HepG2 (cell line): ENCODE measurements at regions not wholly inside any gene's neighbourhood (a gene's known extent, or its start where the extent isn't known, plus 50 kb on each side); places are given as distances from the start of the nearest gene placed in this dataset.

Experiments
- ARID3A ChIP-seq: IDR thresholded peaks from 2 replicates; pipeline ENCODE4 v1.6.1; 2012; ENCODE audit warnings: low read depth, low read length, improper control_type of control experiment
- CTCF ChIP-seq: sonication (generic); formaldehyde crosslinking; IDR thresholded peaks from 2 replicates; pipeline ENCODE4 v1.5.0; 2020; ENCODE audit warnings: mild to moderate bottlenecking, missing genetic modification reagents, moderate library complexity
- KLF11 ChIP-seq: IDR thresholded peaks from 2 replicates; pipeline ENCODE4 v1.6.1; 2016; ENCODE audit warnings: missing compliant biosample characterization
- MAZ ChIP-seq, 2 experiments: sonication (generic) in 1 of 2; formaldehyde crosslinking in 1 of 2; IDR thresholded peaks; 2 replicates each; pipeline versions ENCODE4 v1.5.0 to v1.6.1; 2012 to 2020; ENCODE audit warnings: low read depth in 2 of 2, mild to moderate bottlenecking in 2 of 2, borderline replicate concordance in 1 of 2, improper control_type of control experiment in 1 of 2, low read length in 1 of 2, missing genetic modification reagents in 1 of 2, moderate library complexity in 1 of 2
- MIER2 ChIP-seq: IDR thresholded peaks from 2 replicates; pipeline ENCODE4 v1.6.1; 2016; ENCODE audit warnings: missing biosample characterization, missing genetic modification reagents
- RFX5 ChIP-seq: IDR thresholded peaks from 2 replicates; pipeline ENCODE4 v1.6.1; 2011; ENCODE audit warnings: low read depth, low read length, improper control_type of control experiment
- RNF2 ChIP-seq: fragments of 450-650 bp; conservative IDR thresholded peaks from 2 replicates; pipeline ENCODE4 v1.6.1; 2016; ENCODE audit warnings: low read depth
- ZBTB49 ChIP-seq: sonication (generic); formaldehyde crosslinking; IDR thresholded peaks from 2 replicates; pipeline ENCODE4 v1.4.0; 2020; ENCODE audit warnings: missing genetic modification reagents, borderline replicate concordance
- ZFP1 ChIP-seq: IDR thresholded peaks from 2 replicates; pipeline ENCODE4 v1.6.1; 2016
- ZFP37 ChIP-seq: sonication (generic); formaldehyde crosslinking; IDR thresholded peaks from 2 replicates; pipeline ENCODE4 v1.4.0; 2020; ENCODE audit warnings: missing genetic modification reagents, borderline replicate concordance
- ZMYM2 ChIP-seq: sonication (generic); formaldehyde crosslinking; IDR thresholded peaks from 2 replicates; pipeline ENCODE4 v1.8.0; 2022; ENCODE audit warnings: mild to moderate bottlenecking, missing genetic modification reagents
- ZNF839 ChIP-seq: sonication (generic); formaldehyde crosslinking; IDR thresholded peaks from 2 replicates; pipeline ENCODE4 v1.4.0; 2020; ENCODE audit warnings: missing genetic modification reagents, mild to moderate bottlenecking, borderline replicate concordance

- TF ChIP-seq ZBTB49 (CRISPR knock-in tag): no peak
- TF ChIP-seq RNF2: no peak
- TF ChIP-seq ZFP1: no peak
- TF ChIP-seq RFX5: no peak
- TF ChIP-seq ZFP37 (CRISPR knock-in tag): no peak
- no peak for TF ChIP-seq ZMYM2
- no peak for TF ChIP-seq KLF11
- TF ChIP-seq CTCF (CRISPR knock-in tag): no peak
- no peak for TF ChIP-seq ZNF839
- TF ChIP-seq MIER2 (CRISPR knock-in tag): no peak
- TF ChIP-seq ARID3A: no peak
- no peak for TF ChIP-seq MAZ (IDR thresholded peaks at IDR 0.05; ENCODE audit: borderline replicate concordance, low read depth, low read length)
- TF ChIP-seq MAZ (CRISPR knock-in tag; IDR thresholded peaks at IDR 0.05; ENCODE audit: low read depth): no peak
Observed at GRCh38 chr13:38017320-38017719, 147.7 kb upstream of the TRPC4 start.
